A549 (cell line): ENCODE measurements at regions not wholly inside any gene's neighbourhood (a gene's known extent, or its start where the extent isn't known, plus 50 kb on each side); places are given as distances from the start of the nearest gene placed in this dataset.
A peak's percentile ranks its signal among the peaks of the same experiment; 100 is the strongest.

Experiments
- ATAC-seq, 2 experiments: fragments of 200-7000 bp in 1 of 2; fragments of >200 bp in 1 of 2; cut with Nextera tagmentation in 1 of 2; cut with Tn5 transposase in 1 of 2; 3 replicates each; pipeline versions ENCODE4 v1.8.0 to v1.9.1; 2018 to 2020; ENCODE audit warnings: mild to moderate bottlenecking in 1 of 2, moderate library complexity in 1 of 2
- CTCF ChIA-PET: fragments of 300-600 bp; sonication (Branson Sonifier 250); formaldehyde crosslinking; extraction: SDS; loops from one replicate; lab custom pipeline; 2021; ENCODE audit warnings: antibody characterized with exemption, inconsistent platforms; lab: Yijun Ruan, JAX
- POLR2A ChIA-PET: fragments of 350-600 bp; formaldehyde crosslinking; extraction: SDS; loops from one replicate; lab custom pipeline; 2021; ENCODE audit warnings: antibody characterized with exemption, inconsistent platforms; lab: Yijun Ruan, JAX
- DNase-seq, 2 experiments: peaks; one replicate each; pipeline versions ENCODE4 v3.0.0 to v3.0.0-alpha.2; 2011 to 2016; ENCODE audit warnings: low read depth in 1 of 2, low spot score in 1 of 2
- FAIRE-seq: peaks from 2 replicates; lab custom pipeline; 2011; peaks lifted over from hg19 to GRCh38; lab: Jason Lieb, UNC
- H3K27ac ChIP-seq, 2 experiments: fragments of >200 bp; sonication (Bioruptor Twin); formaldehyde crosslinking; 3 replicates each; pipeline ENCODE4 v1.5.1; 2016 to 2017
- H3K4me1 ChIP-seq: fragments of >200 bp; sonication (Bioruptor Twin); formaldehyde crosslinking; 3 replicates; pipeline ENCODE4 v1.6.1; 2016
- H3K4me2 ChIP-seq: fragments of >200 bp; sonication (Bioruptor Twin); formaldehyde crosslinking; 3 replicates; pipeline ENCODE4 v1.6.1; 2016
- H3K4me3 ChIP-seq: fragments of >200 bp; sonication (Bioruptor Twin); formaldehyde crosslinking; 3 replicates; pipeline ENCODE4 v1.5.1; 2016
- H3K9me3 ChIP-seq: fragments of >200 bp; sonication (Bioruptor Twin); formaldehyde crosslinking; 3 replicates; pipeline ENCODE4 v1.6.1; 2016
- ATOH8 ChIP-seq: fragments of 250-450 bp; sonication (Bioruptor Pico); IDR thresholded peaks from 2 replicates; pipeline ENCODE4 v1.5.0; 2020; ENCODE audit warnings: low read depth, mild to moderate bottlenecking, moderate library complexity
- CEBPB ChIP-seq, 2 experiments: fragments of >200 bp in 1 of 2; sonication (Bioruptor Twin) in 1 of 2; formaldehyde crosslinking in 1 of 2; IDR thresholded peaks; 2 replicates each; pipeline ENCODE4 v1.6.1; 2012 to 2016
- CHD4 ChIP-seq: fragments of 200-600 bp; sonication (generic); IDR thresholded peaks from 2 replicates; pipeline ENCODE4 v1.6.1; 2016; ENCODE audit warnings: antibody characterized with exemption, mild to moderate bottlenecking, borderline replicate concordance
- EHF ChIP-seq: fragments of 250-450 bp; sonication (Bioruptor Pico); IDR thresholded peaks from 2 replicates; pipeline ENCODE4 v1.5.0; 2020; ENCODE audit warnings: mild to moderate bottlenecking
- ESRRA ChIP-seq: fragments of 150-350 bp; IDR thresholded peaks from 2 replicates; pipeline ENCODE4 v1.6.1; 2014; ENCODE audit warnings: mild to moderate bottlenecking, low read length, borderline replicate concordance
- FOSB ChIP-seq: fragments of 250-450 bp; sonication (Bioruptor Pico); IDR thresholded peaks from 2 replicates; pipeline ENCODE4 v1.5.0; 2020; ENCODE audit warnings: mild to moderate bottlenecking, moderate library complexity
- HOXA7 ChIP-seq: fragments of 250-450 bp; sonication (Bioruptor Pico); IDR thresholded peaks from 2 replicates; pipeline ENCODE4 v1.5.0; 2020; ENCODE audit warnings: mild to moderate bottlenecking, moderate library complexity
- HOXB13 ChIP-seq: fragments of 250-450 bp; sonication (Bioruptor Pico); IDR thresholded peaks from 2 replicates; pipeline ENCODE4 v1.5.0; 2020; ENCODE audit warnings: low read depth, mild to moderate bottlenecking, moderate library complexity
- HOXB5 ChIP-seq: fragments of 250-450 bp; sonication (Bioruptor Pico); IDR thresholded peaks from 2 replicates; pipeline ENCODE4 v1.5.0; 2020; ENCODE audit warnings: mild to moderate bottlenecking, moderate library complexity
- JUNB ChIP-seq: fragments of >200 bp; sonication (Bioruptor Twin); formaldehyde crosslinking; IDR thresholded peaks from 2 replicates; pipeline ENCODE4 v1.6.1; 2016
- KDM5A ChIP-seq: fragments of 200-600 bp; sonication (generic); IDR thresholded peaks from 2 replicates; pipeline ENCODE4 v1.6.1; 2016; ENCODE audit warnings: antibody characterized with exemption, mild to moderate bottlenecking
- MAFK ChIP-seq: fragments of 450-650 bp; IDR thresholded peaks from 2 replicates; pipeline ENCODE4 v1.6.1; 2014; ENCODE audit not compliant: partially characterized antibody
- MAZ ChIP-seq: fragments of 150-350 bp; IDR thresholded peaks from 2 replicates; pipeline ENCODE4 v1.6.1; 2014; ENCODE audit warnings: antibody characterized with exemption, low read depth, low read length, borderline replicate concordance
- NFE2L2 ChIP-seq: fragments of 150-350 bp; conservative IDR thresholded peaks from 2 replicates; pipeline ENCODE4 v1.6.1; 2014; ENCODE audit warnings: low read length
- RAD21 ChIP-seq, 2 experiments: fragments of >200 bp in 1 of 2; sonication (Bioruptor Twin) in 1 of 2; formaldehyde crosslinking in 1 of 2; IDR thresholded peaks in 1 of 2; conservative IDR thresholded peaks in 1 of 2; 2 replicates in 1 of 2; 3 replicates in 1 of 2; pipeline ENCODE4 v1.6.1; 2012 to 2018; ENCODE audit warnings: inconsistent platforms in 1 of 2
- RFX5 ChIP-seq: fragments of 450-650 bp; IDR thresholded peaks from 2 replicates; pipeline ENCODE4 v1.7.1; 2014; ENCODE audit warnings: antibody characterized with exemption, mild to moderate bottlenecking, moderate library complexity
- RNF2 ChIP-seq: fragments of 200-600 bp; sonication (generic); IDR thresholded peaks from 2 replicates; pipeline ENCODE4 v1.6.1; 2016; ENCODE audit warnings: low read depth, mild to moderate bottlenecking, antibody characterized with exemption, moderate library complexity, borderline replicate concordance
- TFCP2L1 ChIP-seq: fragments of 250-450 bp; sonication (Bioruptor Pico); IDR thresholded peaks from 2 replicates; pipeline ENCODE4 v1.5.0; 2021; ENCODE audit warnings: mild to moderate bottlenecking
- TP53 ChIP-seq: fragments of 250-450 bp; sonication (Bioruptor Pico); IDR thresholded peaks from 2 replicates; pipeline ENCODE4 v1.5.0; 2021; ENCODE audit warnings: mild to moderate bottlenecking, moderate library complexity
- ZC3H11A ChIP-seq: fragments of 450-650 bp; IDR thresholded peaks from 2 replicates; pipeline ENCODE4 v1.6.1; 2014; ENCODE audit warnings: antibody characterized with exemption, mild to moderate bottlenecking
- ZFP36 ChIP-seq: fragments of 450-650 bp; IDR thresholded peaks from 2 replicates; pipeline ENCODE4 v1.6.1; 2014; ENCODE audit warnings: borderline replicate concordance; ENCODE audit not compliant: partially characterized antibody
- WGBS: methylation state at CpG from one replicate; pipeline ENCODE4 v1.1.6; 2017; ENCODE audit errors: missing lambda C conversion rate; 5-methylcytosine and 5-hydroxymethylcytosine counted together

- Histone ChIP-seq H3K4me2 (no peak overlapping the region), H3K9me3 (no peaks in the 10 kb centered on the region), H3K4me3 (no peak overlapping the region), H3K4me1 (peaks cover 6% of the 10 kb centered on the region), H3K27ac (peak overlapping the region in 1 of 2 experiments; percentile 5; a peak in 1 of 6 replicates)
- FAIRE-seq = no peak
- ChIA-PET POLR2A (interaction anchor here (1.5 kb wide), 1 partner anchor 54 kb away, joined by 4 read pairs; the partner anchor contains the start of gene ATP2B1), CTCF (interaction anchor here (1.1 kb wide), 1 partner anchor 9 kb away, joined by 3 read pairs; no protein-coding TSS in a partner anchor)
- no peak for DNase-seq
- no peak for ATAC-seq
- TF ChIP-seq ESRRA (no peak), MAFK (no peak), RFX5 (no peak), HOXB13 (no peak), KDM5A (no peak), TP53 (CRISPR knock-in tag) (no peak), MAZ (no peak), ZFP36 (no peak), NFE2L2 (no peak), RNF2 (no peak), FOSB (CRISPR knock-in tag) (no peak), HOXA7 (CRISPR knock-in tag) (no peak), HOXB5 (CRISPR knock-in tag) (no peak), ZC3H11A (no peak), CEBPB (IDR thresholded peaks at IDR 0.05) (no peak), RAD21 (conservative IDR thresholded peaks at IDR 0.05 in 1 of 2, IDR thresholded peaks at IDR 0.05 in 1 of 2) (no peak)
- WGBS = 69% methylated on average over 4 of the region's 4 CpGs
Observed at GRCh38 chr12:89762498-89763170, 54.0 kb upstream of the ATP2B1 start.

GRCh38 chr12:89760783-89761182 is 52.1 kb upstream of the ATP2B1 start:
- no peak for FAIRE-seq
- Histone ChIP-seq H3K4me2 (no peak overlapping the region), H3K4me3 (no peak overlapping the region), H3K9me3 (no peaks in the 10 kb centered on the region), H3K27ac (no peak overlapping the region), H3K4me1 (peaks cover 22% of the 10 kb centered on the region)
- WGBS = 70% methylated on average over 2 of the region's 2 CpGs
- POLR2A ChIA-PET = no interaction called here
- CTCF ChIA-PET = interaction anchor here (0.6 kb wide), 1 partner anchor 8 kb away, joined by 3 read pairs; no protein-coding TSS in a partner anchor
- no peak for ATAC-seq
- DNase-seq = no peak
- TF ChIP-seq ATOH8 (CRISPR knock-in tag) (no peak), HOXA7 (CRISPR knock-in tag) (no peak), CHD4 (no peak), MAZ (no peak), EHF (CRISPR knock-in tag) (no peak), TFCP2L1 (CRISPR knock-in tag) (no peak), JUNB (no peak)
